ENCODE measurements at regions not wholly inside any gene's neighbourhood (a gene's known extent, or its start where the extent isn't known, plus 50 kb on each side); places are given as distances from the start of the nearest gene placed in this dataset.

- TF ChIP-seq POLR2A (IDR thresholded peaks at IDR 0.05) (no peak), CTCF (IDR thresholded peaks at IDR 0.05) (no peak)
Measured at GRCh38 chr3:64922213-64922612, 234.4 kb upstream of the ADAMTS9 start.

Data from thyroid gland (tissue), 4 donors.